RPMI8226 (cell line): ENCODE measurements at regions not wholly inside any gene's neighbourhood (a gene's known extent, or its start where the extent isn't known, plus 50 kb on each side); places are given as distances from the start of the nearest gene placed in this dataset.
A peak's percentile ranks its signal among the peaks of the same experiment; 100 is the strongest.
"Not testable (repeated sequence)": the region's sequence is repeated elsewhere in the genome, so short reads cannot be mapped to it uniquely, and the experiment has no call there.

Source experiments
- DNase-seq: peaks from one replicate; pipeline ENCODE4 v3.0.0-alpha.2; 2015

- DNase-seq, result no peak
These were observed 111.1 kb downstream of the KLF8 start for GRCh38 chrX:56343219-56343618.

GRCh38 chrX:56343664-56344063 is 111.5 kb downstream of the KLF8 start:
- DNase-seq, result no peak

- DNase-seq, result not testable (repeated sequence)
These were observed 126.0 kb downstream of the KLF8 start for GRCh38 chrX:56358145-56358544.

GRCh38 chrX:56365171-56365570 is 133.0 kb downstream of the KLF8 start:
- not testable (repeated sequence) for DNase-seq

GRCh38 chrX:56366901-56367300 is 134.7 kb downstream of the KLF8 start:
- no peak for DNase-seq

- DNase-seq, result no peak
These were observed 136.8 kb downstream of the KLF8 start for GRCh38 chrX:56368962-56369361.

- not testable (repeated sequence) for DNase-seq
These were observed 148.0 kb downstream of the KLF8 start for GRCh38 chrX:56379984-56380780.

- no peak for DNase-seq
These were observed 150.1 kb downstream of the KLF8 start for GRCh38 chrX:56382278-56382677.

- DNase-seq, result no peak
These were observed 153.2 kb downstream of the KLF8 start for GRCh38 chrX:56385336-56385735.

GRCh38 chrX:56385960-56386359 is 153.8 kb downstream of the KLF8 start:
- DNase-seq, result no peak

- no peak for DNase-seq
These were observed 165.5 kb downstream of the KLF8 start for GRCh38 chrX:56397636-56398035.

- no peak for DNase-seq
These were observed 161.2 kb upstream of the UBQLN2 start for GRCh38 chrX:56402207-56402606.

- no peak for DNase-seq
These were observed 133.8 kb upstream of the UBQLN2 start for GRCh38 chrX:56429581-56429980.

- DNase-seq, result not testable (repeated sequence)
These were observed 111.4 kb upstream of the UBQLN2 start for GRCh38 chrX:56451981-56452380.

- no peak for DNase-seq
These were observed 101.0 kb upstream of the UBQLN2 start for GRCh38 chrX:56462389-56462788.

- DNase-seq, result peak; percentile 2
These were observed 95.0 kb upstream of the UBQLN2 start for GRCh38 chrX:56468441-56468840.

- DNase-seq, result not testable (repeated sequence)
These were observed 68.5 kb upstream of the UBQLN2 start for GRCh38 chrX:56494923-56495322.

- no peak for DNase-seq
These were observed 64.7 kb upstream of the UBQLN2 start for GRCh38 chrX:56498756-56499155.

GRCh38 chrX:56499372-56499771 is 64.1 kb upstream of the UBQLN2 start:
- no peak for DNase-seq

GRCh38 chrX:56503941-56504673 is 59.3 kb upstream of the UBQLN2 start:
- DNase-seq, result no peak

- DNase-seq, result no peak
These were observed 57.6 kb upstream of the UBQLN2 start for GRCh38 chrX:56505866-56506265.
